ENCODE measurements at regions not wholly inside any gene's neighbourhood (a gene's known extent, or its start where the extent isn't known, plus 50 kb on each side); places are given as distances from the start of the nearest gene placed in this dataset.

DNA sequence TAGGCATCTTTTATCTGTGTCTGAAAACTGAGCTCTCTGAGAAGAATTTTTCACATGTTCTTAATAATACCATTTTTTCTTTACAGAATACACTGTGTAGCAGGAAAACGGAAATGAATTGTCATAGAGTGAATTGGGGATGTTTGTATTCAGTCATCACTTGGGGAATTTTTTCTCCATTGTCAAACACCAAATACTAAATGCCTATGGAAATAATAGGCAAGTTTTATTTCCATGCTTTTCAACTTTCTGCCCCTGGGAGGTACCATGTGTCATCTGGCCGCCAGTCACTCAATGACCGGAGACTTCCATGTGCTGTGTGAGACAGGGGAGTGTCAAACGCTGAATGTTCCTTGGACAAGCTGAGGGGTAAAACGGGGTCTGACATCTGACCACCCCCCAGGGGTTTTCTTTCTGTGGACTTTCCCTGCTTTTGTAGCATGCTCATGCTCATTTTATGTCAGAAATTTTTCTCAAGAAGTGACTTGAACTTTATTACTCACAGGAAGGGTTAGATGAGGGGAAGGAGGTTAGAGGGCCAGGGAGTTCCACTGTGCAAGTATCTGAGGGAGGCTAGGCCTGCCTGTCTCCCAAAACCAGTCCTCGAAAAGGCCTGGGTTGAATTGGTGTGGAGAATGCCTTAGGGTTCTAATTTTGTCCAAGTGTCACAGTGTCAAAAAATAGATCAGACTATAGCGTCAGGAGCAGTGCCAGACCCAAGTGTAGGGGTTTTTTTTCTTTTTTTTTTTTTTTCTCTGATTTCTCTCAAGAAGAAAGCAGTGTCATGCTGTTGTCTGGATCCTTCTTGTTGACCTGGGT is 438.6 kb downstream of the AGTPBP1 start:
- TF ChIP-seq POLR2A (IDR thresholded peaks at IDR 0.05; ENCODE audit: low read depth, low read length) (no peak), POLR2AphosphoS5 (IDR thresholded peaks at IDR 0.05; ENCODE audit: low read depth, low read length) (no peak), TAF1 (IDR thresholded peaks at IDR 0.05; ENCODE audit: borderline replicate concordance, low read depth, low read length) (no peak)
